Activated CD8-positive, alpha-beta memory T cell treated with anti-CD3 and anti-CD28 coated beads, Interleukin-2, amount 50 U/mL, for 48 hours (primary cell): ENCODE measurements at regions not wholly inside any gene's neighbourhood (a gene's known extent, or its start where the extent isn't known, plus 50 kb on each side); places are given as distances from the start of the nearest gene placed in this dataset.

ENCODE experiments used
- DNase-seq: peaks from one replicate; pipeline ENCODE4 v3.0.0-alpha.2; 2020

DNA sequence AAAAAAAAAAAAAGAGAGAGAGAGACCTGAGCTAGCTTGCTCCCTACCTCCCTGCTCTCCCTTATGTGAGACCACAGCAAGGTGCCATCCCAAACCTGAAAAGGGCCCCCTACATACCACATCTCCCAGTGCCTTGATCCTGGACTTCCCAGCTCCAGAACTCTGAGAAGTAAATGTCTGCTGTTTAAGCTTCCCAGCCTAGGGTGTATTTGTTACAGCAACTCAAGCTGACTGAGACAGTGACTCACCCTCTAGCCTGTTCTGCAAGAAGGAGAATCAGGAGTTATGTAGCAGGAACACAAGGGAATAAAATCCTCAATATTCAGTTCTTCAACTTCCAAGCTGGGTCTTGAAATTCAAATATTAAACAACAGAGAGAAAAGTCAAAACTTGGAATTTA is 52.1 kb upstream of the TMEM72 start:
- DNase-seq: no peak

DNA sequence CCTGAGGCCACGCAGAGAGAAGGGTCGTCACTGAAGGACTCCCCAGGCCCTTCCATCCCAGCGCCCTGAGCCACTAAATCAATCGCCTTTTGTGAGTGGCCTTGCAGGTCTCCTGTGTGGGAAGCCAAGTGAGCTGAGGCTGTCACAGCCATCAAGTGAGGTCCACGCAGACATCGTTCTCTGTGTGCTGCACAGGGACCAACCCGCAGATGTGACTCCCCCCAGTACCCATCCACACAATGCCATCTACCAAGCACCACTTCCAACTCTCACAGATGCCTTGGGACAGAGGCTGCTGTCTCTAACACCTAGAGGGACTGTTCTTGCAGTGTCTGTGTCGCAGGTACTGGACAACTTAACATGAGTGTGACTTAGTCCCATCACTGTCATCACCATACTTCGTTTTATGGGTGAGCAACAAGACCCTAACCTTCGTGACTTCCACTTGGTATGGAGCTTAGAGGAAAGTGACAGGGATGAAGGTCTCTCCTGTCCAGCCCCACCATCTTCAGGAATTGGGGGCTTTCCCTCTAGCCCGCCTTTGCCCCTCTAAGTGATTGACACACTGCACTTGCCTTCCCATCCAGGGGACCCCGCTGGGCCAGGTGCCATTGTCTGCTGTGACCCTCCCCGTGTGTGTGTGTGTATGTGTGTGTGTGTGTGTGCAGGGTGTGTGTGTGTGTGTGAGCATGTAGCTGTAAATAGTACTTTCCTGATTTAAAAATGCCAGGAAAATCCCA is 51.4 kb upstream of the TMEM72 start:
- no peak for DNase-seq

GRCh38 chr10:44860811-44861736 is 50.1 kb upstream of the TMEM72 start:
- no peak for DNase-seq
